Mesenchymal stem cell (in vitro differentiated cells and primary cell): ENCODE measurements at regions not wholly inside any gene's neighbourhood (a gene's known extent, or its start where the extent isn't known, plus 50 kb on each side); places are given as distances from the start of the nearest gene placed in this dataset.

Source experiments
- DNase-seq: peaks from one replicate; pipeline ENCODE4 v3.0.0-alpha.2; 2013
- H2AFZ ChIP-seq: one replicate; pipeline ENCODE4 v1.6.1; 2013; ENCODE audit warnings: low read depth, mild to moderate bottlenecking, control low read depth, inconsistent platforms, low read length, moderate library complexity
- H2AK5ac ChIP-seq: 2 replicates; pipeline ENCODE4 v1.6.1; 2013; ENCODE audit warnings: low read length, moderate library complexity, mild to moderate bottlenecking, inconsistent platforms; ENCODE audit not compliant: severe bottlenecking
- H2BK120ac ChIP-seq: one replicate; pipeline ENCODE4 v1.6.1; 2013; ENCODE audit warnings: low read depth, mild to moderate bottlenecking, inconsistent platforms, low read length, moderate library complexity
- H2BK12ac ChIP-seq, 2 experiments: one replicate each; pipeline ENCODE4 v1.6.1; 2013; ENCODE audit warnings: inconsistent platforms in 2 of 2, low read length in 2 of 2, mild to moderate bottlenecking in 2 of 2, moderate library complexity in 2 of 2, control low read depth in 1 of 2
- H2BK15ac ChIP-seq: one replicate; pipeline ENCODE4 v1.6.1; 2013; ENCODE audit warnings: mild to moderate bottlenecking, low read depth, inconsistent platforms; ENCODE audit not compliant: poor library complexity, severe bottlenecking
- H2BK5ac ChIP-seq: 2 replicates; pipeline ENCODE4 v1.6.1; 2013; ENCODE audit warnings: low read depth, mild to moderate bottlenecking, low read length, control low read depth, inconsistent platforms; ENCODE audit not compliant: poor library complexity, severe bottlenecking
- H3K14ac ChIP-seq, 2 experiments: one replicate each; pipeline ENCODE4 v1.6.1; 2013; ENCODE audit warnings: inconsistent platforms in 2 of 2, low read length in 2 of 2, control low read depth in 1 of 2, mild to moderate bottlenecking in 1 of 2, moderate library complexity in 1 of 2
- H3K18ac ChIP-seq, 2 experiments: one replicate each; pipeline ENCODE4 v1.6.1; 2013; ENCODE audit warnings: inconsistent platforms in 2 of 2, low read length in 2 of 2, control low read depth in 1 of 2, low read depth in 1 of 2, mild to moderate bottlenecking in 1 of 2
- H3K23ac ChIP-seq, 2 experiments: one replicate each; pipeline ENCODE4 v1.6.1; 2013; ENCODE audit warnings: inconsistent platforms in 2 of 2, low read length in 2 of 2, mild to moderate bottlenecking in 2 of 2, moderate library complexity in 2 of 2, control low read depth in 1 of 2
- H3K27ac ChIP-seq: 2 replicates; pipeline ENCODE4 v1.5.1; 2013; ENCODE audit warnings: mild to moderate bottlenecking, moderate library complexity, low read length, control low read depth, inconsistent platforms; ENCODE audit not compliant: poor library complexity, severe bottlenecking
- H3K27me3 ChIP-seq, 2 experiments: 2 replicates each; pipeline versions ENCODE4 v1.6.1 to v1.7.0; 2013; ENCODE audit warnings: low read length in 2 of 2, mild to moderate bottlenecking in 2 of 2, moderate library complexity in 2 of 2, control low read depth in 1 of 2, inconsistent platforms in 1 of 2; ENCODE audit not compliant: control insufficient read depth in 1 of 2, insufficient read depth in 1 of 2
- H3K36me3 ChIP-seq, 2 experiments: 2 replicates each; pipeline versions ENCODE4 v1.6.1 to v1.7.0; 2013; ENCODE audit warnings: low read length in 2 of 2, control low read depth in 1 of 2, inconsistent platforms in 1 of 2, low read depth in 1 of 2, mild to moderate bottlenecking in 1 of 2; ENCODE audit not compliant: insufficient read depth in 2 of 2, control insufficient read depth in 1 of 2
- H3K4ac ChIP-seq, 2 experiments: one replicate each; pipeline ENCODE4 v1.6.1; 2013; ENCODE audit warnings: inconsistent platforms in 2 of 2, low read length in 2 of 2, mild to moderate bottlenecking in 2 of 2, moderate library complexity in 2 of 2, control low read depth in 1 of 2, low read depth in 1 of 2
- H3K4me1 ChIP-seq: 2 replicates; pipeline ENCODE4 v1.6.1; 2013; ENCODE audit warnings: low read depth, low read length, control low read depth; ENCODE audit not compliant: control insufficient read depth, insufficient read depth
- H3K4me2 ChIP-seq: 2 replicates; pipeline ENCODE4 v1.6.1; 2013; ENCODE audit warnings: low read length, mild to moderate bottlenecking, inconsistent platforms; ENCODE audit not compliant: poor library complexity, severe bottlenecking
- H3K4me3 ChIP-seq, 2 experiments: 2 replicates each; pipeline versions ENCODE4 v1.5.1 to v1.7.0; 2013; ENCODE audit warnings: low read length in 2 of 2, mild to moderate bottlenecking in 2 of 2, control low read depth in 1 of 2, low read depth in 1 of 2; ENCODE audit not compliant: insufficient read depth in 1 of 2
- H3K79me1 ChIP-seq: replicated peaks from 2 replicates; pipeline ENCODE4 v1.6.1; 2013; ENCODE audit warnings: mild to moderate bottlenecking, control low read depth, low read length, inconsistent platforms; ENCODE audit not compliant: poor library complexity, severe bottlenecking
- H3K9ac ChIP-seq: 2 replicates; pipeline ENCODE4 v1.7.0; 2013; ENCODE audit warnings: mild to moderate bottlenecking, low read length, moderate library complexity
- H3K9me3 ChIP-seq: 2 replicates; pipeline ENCODE4 v1.7.0; 2013; ENCODE audit warnings: mild to moderate bottlenecking, low read length; ENCODE audit not compliant: control insufficient read depth
- H4K8ac ChIP-seq: one replicate; pipeline ENCODE4 v1.6.1; 2013; ENCODE audit warnings: inconsistent platforms, mild to moderate bottlenecking, low read length, moderate library complexity
- H4K91ac ChIP-seq: one replicate; pipeline ENCODE4 v1.6.1; 2013; ENCODE audit warnings: mild to moderate bottlenecking, low read length, inconsistent platforms
- WGBS: methylation state at CpG from one replicate; pipeline ENCODE4 v1.1.7; 2013; ENCODE audit warnings: mixed read lengths; 5-methylcytosine and 5-hydroxymethylcytosine counted together

- Histone ChIP-seq H3K79me1 (no peaks in the 10 kb centered on the region), H4K91ac (no peak overlapping the region), H2BK120ac (no peak overlapping the region), H3K4me2 (no peak overlapping the region), H3K27ac (no peak overlapping the region), H3K9me3 (no peaks in the 10 kb centered on the region), H3K36me3 (no peaks in the 10 kb centered on the region), H2AFZ (no peak overlapping the region), H3K27me3 (peaks cover 4 to 5% of the 10 kb centered on the region in 2 experiments), H4K8ac (no peak overlapping the region), H3K14ac (no peak overlapping the region), H3K18ac (no peak overlapping the region), H3K4me1 (no peaks in the 10 kb centered on the region), H2AK5ac (no peak overlapping the region), H3K9ac (no peak overlapping the region), H2BK5ac (no peak overlapping the region), H3K4ac (no peak overlapping the region), H3K23ac (no peak overlapping the region), H3K4me3 (no peak overlapping the region), H2BK12ac (no peak overlapping the region), H2BK15ac (no peak overlapping the region)
- WGBS, result 68% methylated on average over 5 of the region's 5 CpGs
- DNase-seq, result no peak
Observed at GRCh38 chr2:16034151-16034974, 94.0 kb downstream of the MYCN start.

GRCh38 chr2:16033032-16033293 is 92.6 kb downstream of the MYCN start:
- Histone ChIP-seq H3K4me3 (no peak overlapping the region), H3K4me1 (no peaks in the 10 kb centered on the region), H3K9me3 (no peaks in the 10 kb centered on the region), H3K4ac (no peak overlapping the region), H4K91ac (no peak overlapping the region), H3K18ac (no peak overlapping the region), H2AK5ac (no peak overlapping the region), H3K36me3 (no peaks in the 10 kb centered on the region), H2BK15ac (no peak overlapping the region), H3K9ac (no peak overlapping the region), H3K14ac (no peak overlapping the region), H2BK5ac (no peak overlapping the region), H2BK12ac (no peak overlapping the region), H3K4me2 (no peak overlapping the region), H3K27me3 (peaks cover 0 to under 1% of the 10 kb centered on the region in 2 experiments), H2BK120ac (no peak overlapping the region), H3K27ac (no peak overlapping the region), H4K8ac (no peak overlapping the region), H3K23ac (no peak overlapping the region), H3K79me1 (no peaks in the 10 kb centered on the region), H2AFZ (no peak overlapping the region)
- WGBS, result 95% methylated on average over 4 of the region's 4 CpGs
- DNase-seq, result no peak

GRCh38 chr2:16032282-16033031 is 92.1 kb downstream of the MYCN start:
- no peak overlapping the region for H3K4me2 ChIP-seq
- H3K14ac ChIP-seq, result no peak overlapping the region
- H2AK5ac ChIP-seq, result no peak overlapping the region
- H3K9ac ChIP-seq, result no peak overlapping the region
- H3K36me3 ChIP-seq, result no peaks in the 10 kb centered on the region
- DNase-seq, result no peak
- H3K9me3 ChIP-seq, result no peaks in the 10 kb centered on the region
- H4K91ac ChIP-seq, result no peak overlapping the region
- no peak overlapping the region for H2BK5ac ChIP-seq
- H2BK12ac ChIP-seq, result no peak overlapping the region
- no peak overlapping the region for H3K27ac ChIP-seq
- no peak overlapping the region for H3K23ac ChIP-seq
- H3K27me3 ChIP-seq, result no peaks in the 10 kb centered on the region
- H2BK120ac ChIP-seq, result no peak overlapping the region
- H3K4me3 ChIP-seq, result no peak overlapping the region
- H2BK15ac ChIP-seq, result no peak overlapping the region
- H3K4ac ChIP-seq, result no peak overlapping the region
- H2AFZ ChIP-seq, result no peak overlapping the region
- no peak overlapping the region for H3K18ac ChIP-seq
- H3K4me1 ChIP-seq, result no peaks in the 10 kb centered on the region
- H4K8ac ChIP-seq, result no peak overlapping the region
- 88% methylated on average over 11 of the region's 11 CpGs for WGBS
- H3K79me1 ChIP-seq, result no peaks in the 10 kb centered on the region

- Histone ChIP-seq H2AK5ac (no peak overlapping the region), H3K36me3 (no peaks in the 10 kb centered on the region), H3K4me1 (no peaks in the 10 kb centered on the region), H2BK12ac (no peak overlapping the region), H2BK120ac (no peak overlapping the region), H3K4ac (no peak overlapping the region), H3K23ac (no peak overlapping the region), H3K27me3 (no peaks in the 10 kb centered on the region), H3K4me3 (no peak overlapping the region), H3K9ac (no peak overlapping the region), H2BK5ac (no peak overlapping the region), H2BK15ac (no peak overlapping the region), H3K4me2 (no peak overlapping the region), H3K18ac (no peak overlapping the region), H4K91ac (no peak overlapping the region), H3K14ac (no peak overlapping the region), H3K9me3 (no peaks in the 10 kb centered on the region), H4K8ac (no peak overlapping the region), H3K79me1 (no peaks in the 10 kb centered on the region), H2AFZ (no peak overlapping the region), H3K27ac (no peak overlapping the region)
- DNase-seq, result no peak
- WGBS, result 76% methylated on average over 7 of the region's 8 CpGs
Observed at GRCh38 chr2:16031848-16032159, 91.5 kb downstream of the MYCN start.
